ENCODE measurements at regions not wholly inside any gene's neighbourhood (a gene's known extent, or its start where the extent isn't known, plus 50 kb on each side); places are given as distances from the start of the nearest gene placed in this dataset.

DNA sequence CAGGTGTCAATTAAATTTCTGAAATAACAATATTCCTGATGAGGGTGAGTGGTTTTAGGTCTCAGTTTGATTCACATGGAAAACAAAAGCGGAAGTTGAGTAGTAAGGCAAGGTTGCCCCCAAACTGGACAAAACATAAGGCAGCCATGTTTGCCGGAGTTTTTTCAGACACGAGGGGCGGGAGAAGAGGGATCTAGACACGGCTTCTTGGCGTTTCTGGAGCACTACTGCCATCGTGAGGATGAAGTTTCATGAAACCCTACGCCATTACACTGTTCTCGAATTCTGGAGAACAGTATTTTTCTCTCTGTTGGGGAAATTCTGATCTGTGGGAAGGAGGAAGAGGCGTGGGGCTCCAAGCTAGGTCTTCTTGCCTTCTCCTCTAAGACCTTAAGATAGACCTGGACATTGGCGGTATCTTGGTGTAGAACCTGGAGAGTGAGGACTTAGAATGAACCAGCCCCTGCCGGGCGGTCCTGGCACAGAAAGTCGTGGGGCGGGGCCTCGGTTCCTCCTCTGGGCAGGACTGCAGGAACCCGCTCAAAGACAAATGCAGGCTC is 160.3 kb downstream of the OR13H1 start:
- peak; percentile 1 for DNase-seq

DNA sequence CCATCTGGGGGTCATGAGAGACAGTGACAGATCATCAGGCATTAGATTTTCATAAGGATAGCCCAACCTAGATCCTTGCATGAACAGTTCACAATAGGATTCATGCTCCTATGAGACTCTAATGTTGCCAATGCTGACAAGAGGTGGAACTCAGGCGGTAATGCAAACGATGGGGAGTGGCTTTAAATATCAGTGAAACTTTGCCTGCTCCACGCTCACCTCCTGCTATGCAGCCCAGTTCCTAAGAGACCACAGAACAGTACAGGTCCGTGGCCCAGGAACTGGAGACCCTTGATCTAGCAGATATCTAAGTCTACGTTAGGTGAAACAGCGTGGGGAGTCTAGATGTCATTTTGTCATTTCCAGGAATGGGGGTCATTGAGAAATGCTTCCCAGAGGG is 165.7 kb downstream of the OR13H1 start:
- no peak for DNase-seq

DNA sequence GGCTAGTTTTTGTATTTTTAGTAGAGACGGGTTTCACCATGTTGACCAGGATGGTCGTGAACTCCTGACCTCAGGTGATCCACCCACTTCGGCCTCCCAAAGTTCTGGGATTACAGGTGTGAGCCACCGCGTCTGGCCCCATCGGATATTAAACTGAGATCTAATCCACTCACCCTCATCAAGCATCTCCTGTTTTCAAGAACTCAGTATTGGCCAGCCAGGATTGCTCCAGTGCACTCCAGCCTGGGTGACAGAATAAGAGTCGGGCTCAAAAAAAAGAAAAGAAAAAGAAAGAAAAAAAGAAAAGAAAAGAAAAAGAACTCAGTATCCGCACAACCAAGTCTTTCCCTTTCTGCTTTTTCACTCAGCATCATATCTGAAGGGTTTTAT is 167.6 kb downstream of the OR13H1 start:
- DNase-seq, result no peak

DNA sequence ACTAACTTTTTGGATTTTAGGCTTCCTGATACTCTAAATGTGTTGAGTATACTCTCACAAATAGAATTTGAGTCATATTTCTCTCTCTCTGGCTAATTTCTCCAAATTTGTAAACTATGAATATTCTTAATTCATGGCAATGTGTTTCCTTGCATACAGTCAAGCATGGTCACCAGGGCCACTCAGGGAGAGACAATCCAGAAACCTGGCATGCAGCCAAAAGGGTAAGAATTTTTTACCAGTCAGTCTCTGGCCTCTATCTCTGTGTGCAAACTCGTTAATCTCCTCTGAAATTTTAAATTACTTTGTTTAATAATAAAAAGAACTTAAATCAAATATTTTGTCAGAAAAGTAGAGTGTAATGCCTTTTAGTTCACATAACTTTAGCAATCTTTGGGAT is 179.8 kb downstream of the OR13H1 start:
- no peak for DNase-seq

DNA sequence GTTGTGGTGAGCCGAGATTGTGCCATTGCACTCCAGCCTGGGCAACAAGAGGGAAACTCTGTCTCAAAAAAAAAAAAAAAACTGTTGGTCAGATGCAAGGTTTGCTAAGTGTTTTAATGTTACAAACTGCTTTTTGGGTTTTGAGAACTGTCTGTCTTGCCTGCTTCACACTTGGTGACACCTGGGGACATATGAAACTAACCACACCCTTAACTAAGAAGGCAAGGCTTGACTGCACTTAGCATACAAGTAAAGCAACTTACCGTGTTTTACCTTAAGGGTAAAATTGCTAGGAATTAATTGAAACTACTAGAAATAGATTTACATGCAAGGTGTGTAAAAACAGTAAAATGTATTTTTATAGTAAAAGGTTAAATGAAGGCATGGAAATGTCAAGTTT is 180.4 kb downstream of the OR13H1 start:
- DNase-seq, result no peak

DNA sequence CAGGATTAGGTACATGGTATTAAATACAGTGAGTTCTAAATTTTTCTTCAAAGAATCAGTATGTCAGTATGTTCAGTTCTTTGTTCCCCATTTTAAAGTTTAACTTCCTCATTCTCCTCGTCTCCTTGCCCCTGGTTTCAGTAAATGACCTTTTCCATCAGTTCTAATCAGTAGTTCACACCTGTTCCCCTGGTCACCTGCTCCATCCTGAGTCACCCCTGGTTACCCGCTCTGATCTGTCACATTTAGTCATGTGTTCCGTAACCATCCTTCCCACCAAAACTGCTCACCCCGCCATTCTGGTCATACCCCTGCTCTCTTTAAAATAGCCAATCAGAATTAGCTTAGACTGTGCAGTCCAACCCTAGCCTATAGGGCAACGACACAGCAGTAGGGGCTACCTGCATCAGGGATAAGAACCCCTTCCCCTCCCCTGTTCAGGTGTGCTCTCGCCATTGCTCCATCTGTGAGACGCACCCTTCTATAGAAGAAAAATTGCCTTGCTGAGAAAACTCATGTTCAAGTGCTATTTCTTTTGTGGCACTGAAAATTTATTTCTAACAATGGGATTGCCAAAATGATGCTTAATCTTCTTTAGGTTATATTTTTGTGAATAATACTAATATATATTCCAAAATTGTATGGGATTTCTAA is 181.3 kb downstream of the OR13H1 start:
- no peak for DNase-seq

DNA sequence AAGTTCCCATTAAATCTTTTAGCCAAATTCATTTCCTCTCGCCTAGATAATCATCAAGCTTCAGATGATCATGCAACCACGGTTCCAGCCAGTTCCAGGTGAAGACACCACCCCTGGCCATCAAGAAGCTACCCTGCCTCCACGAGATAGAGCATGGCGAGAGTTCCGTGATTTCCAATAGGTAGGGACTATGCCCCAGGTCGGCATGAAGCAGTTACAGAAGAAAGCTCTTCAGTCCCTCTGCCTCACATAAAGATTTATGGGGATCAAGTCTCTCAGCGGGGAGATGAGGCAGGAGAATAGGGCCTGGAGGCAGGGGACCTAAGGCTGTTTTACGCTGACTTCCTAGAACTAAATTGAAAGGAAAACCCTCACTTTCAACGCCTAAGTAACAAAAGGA is 183.9 kb downstream of the OR13H1 start:
- no peak for DNase-seq

DNA sequence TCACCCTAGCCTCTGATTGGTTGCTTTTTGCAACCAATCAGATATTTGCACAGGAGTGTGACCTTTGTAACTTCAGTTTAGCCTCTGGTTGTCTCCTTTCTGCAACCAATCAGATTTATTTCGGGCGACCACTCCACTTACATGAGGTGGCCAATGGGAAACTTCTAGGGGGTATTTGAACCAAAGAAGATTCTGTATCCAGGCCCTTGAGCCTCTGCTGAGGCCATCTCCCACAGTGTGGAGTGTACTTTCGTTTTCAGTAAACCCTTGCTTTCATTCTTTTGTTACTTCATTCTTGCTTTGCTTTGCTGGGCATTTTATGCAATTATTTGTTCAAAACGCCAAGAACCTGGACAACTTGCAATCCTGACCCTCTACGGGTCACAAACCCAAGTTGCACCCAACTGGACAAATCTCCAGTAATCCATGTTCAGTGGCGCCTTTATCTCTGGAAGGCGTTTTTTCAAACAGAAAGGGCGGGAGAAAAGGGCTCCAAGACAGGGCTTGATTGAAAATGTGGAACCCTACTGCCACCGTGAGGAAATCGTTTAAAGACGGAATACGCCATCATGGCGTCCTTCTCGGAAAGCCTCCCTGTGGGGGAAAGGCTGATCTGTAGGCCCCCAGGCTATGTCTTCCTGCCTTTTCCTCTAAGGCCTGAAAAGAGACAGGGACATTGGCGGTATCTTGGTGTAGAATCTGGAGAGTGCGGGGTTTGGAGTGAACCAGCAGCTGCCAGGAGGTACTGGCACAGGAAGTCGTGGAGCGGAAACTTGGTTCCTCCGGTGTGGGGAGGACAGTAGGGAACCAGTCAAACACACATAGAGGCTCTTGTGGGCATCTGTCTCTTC is 184.6 kb downstream of the OR13H1 start:
- no peak for DNase-seq

DNA sequence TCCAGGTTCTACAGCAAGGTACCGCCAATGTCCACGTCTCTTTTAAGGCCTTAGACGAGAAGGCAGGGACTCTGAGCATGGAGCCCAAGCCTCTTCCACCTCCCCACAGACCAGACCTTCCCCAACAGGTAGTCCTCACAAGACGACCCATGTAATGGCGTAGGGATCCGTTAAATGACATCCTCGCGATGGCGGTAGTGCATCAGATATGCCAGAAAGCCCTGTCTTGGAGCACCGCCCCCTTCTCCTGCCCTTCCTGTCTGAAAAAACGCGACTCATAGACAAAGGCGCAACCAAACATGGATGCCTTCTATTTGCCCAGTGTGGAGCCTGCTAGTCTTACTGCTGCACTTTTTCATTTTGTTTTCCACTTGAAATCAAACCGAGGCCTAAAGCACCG is 185.4 kb downstream of the OR13H1 start:
- DNase-seq, result no peak

DNA sequence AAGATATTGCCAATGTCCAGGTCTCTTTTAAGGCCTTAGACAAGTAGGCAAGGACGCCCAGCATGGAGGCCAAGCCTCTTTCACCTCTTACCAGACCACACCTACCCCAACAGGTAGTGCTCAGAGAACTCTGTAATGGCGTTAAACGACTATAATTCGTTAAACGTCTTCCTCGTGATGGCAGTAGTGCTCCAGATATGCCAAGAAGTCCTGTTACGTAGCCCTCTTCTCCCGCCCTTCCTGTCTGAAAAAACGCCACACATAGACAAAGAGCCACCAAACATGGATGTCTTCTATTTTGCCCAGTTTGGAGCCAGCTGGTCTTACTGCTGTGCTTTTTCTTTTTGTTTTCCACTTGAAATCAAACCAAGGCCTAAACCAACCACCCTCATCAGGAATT is 190.7 kb downstream of the OR13H1 start:
- no peak for DNase-seq

DNA sequence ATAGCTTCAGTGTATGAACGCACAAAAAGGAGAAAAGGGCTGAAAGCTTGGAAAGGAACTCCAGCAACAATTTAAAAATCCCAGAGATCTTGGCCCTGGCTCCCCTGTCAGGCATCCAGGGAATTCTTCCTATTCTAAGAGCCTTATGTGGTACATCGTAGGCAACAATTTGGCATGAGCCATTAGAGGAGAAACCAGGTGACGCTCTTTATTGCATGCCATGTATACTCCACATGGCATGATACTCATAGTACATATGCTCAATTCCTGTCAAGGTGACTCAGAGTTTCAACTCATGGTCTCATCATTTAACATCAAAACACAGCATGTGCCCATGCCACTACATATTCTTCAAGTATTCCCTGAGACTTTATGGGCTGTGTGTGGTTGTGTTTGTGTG is 191.3 kb downstream of the OR13H1 start:
- no peak for DNase-seq

DNA sequence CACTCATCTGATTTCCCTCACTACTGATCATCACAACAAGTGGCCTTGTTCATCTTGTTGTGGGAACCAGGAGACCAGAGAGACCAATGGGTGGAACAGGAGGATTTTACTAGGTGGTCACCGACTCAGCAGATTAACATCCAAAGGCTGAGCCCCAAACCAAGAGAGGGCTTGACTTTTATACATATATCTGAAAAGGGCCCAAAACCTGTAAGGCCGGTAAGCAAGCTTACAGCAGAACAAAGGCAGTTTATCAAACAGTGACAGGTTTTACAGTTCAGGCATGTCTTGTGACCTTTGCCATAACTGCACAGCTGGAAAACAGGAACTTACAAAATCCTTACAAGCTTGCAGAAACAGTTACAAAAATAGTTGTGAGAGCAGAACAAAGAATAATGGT is 195.9 kb downstream of the OR13H1 start:
- no peak for DNase-seq

DNA sequence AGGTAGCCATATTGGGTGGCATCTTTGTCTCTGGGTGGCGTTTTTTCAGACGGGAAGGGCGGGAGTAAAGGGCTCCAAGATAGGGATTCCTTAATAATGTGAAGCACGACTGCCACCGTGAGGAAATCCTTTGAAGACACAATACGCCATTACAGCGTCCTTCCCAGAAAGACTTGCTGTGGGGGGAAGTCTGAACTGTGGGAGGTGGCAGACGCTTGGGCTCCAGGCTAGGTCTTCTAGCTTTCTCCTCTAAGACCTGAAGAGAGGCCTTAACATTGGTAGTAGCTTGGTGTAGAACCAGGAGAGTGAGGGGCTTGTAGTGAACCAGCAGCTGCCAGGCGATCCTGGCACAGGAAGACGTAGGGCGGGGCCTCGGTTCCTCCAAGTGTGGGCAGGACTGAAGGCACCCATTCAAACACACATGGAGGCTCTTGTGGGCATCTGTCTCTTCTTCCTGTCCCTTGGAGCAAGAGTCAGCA is 197.3 kb downstream of the OR13H1 start:
- no peak for DNase-seq

DNA sequence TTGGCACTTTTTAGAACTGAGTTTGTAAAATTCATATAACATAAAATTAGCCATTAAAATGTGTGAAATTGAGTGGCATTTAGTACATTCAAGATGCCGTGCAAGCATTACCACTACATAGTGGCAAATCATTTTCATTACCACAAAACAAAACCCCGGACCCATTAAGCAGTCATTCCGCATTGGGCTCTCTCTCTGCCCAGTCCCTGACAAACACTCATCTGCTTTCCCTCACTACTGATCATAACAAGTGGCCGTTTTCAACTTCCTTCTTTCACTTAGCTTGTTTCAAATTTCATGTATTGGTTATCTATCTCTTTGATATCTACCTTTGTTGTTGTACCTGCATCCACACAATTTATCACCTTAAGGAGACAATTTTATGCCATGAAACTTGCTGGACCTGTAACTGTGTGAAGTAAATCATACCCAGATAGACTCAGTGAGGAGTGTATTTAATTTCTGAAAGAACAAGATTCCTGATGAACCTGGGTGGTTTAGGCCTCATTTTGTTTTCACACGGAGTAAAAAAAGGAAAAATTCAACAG is 202.1 kb downstream of the OR13H1 start:
- no peak for DNase-seq

DNA sequence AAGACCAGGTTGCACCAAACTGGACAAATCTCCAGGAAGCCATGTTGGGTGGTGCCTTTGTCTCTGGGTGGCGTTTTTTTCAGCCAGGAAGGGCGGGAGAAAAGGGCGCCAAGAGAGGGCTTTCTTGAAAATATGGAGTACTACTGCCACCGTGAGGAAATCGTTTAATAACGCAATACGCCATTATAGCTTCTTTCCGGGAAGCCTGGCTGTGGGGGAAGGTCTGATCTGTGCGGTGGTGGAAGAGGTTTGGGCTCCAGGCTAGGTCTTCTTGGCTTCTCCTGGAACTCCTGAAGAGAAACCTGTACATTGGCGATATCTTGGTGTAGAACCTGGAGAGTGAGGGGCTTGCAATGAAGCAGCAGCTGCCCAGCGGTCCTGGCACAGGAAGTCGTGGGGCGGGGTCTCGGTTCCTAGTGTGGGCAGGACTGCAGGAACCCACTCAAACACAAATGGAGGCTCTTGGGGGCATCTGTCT is 202.7 kb downstream of the OR13H1 start:
- no peak for DNase-seq

DNA sequence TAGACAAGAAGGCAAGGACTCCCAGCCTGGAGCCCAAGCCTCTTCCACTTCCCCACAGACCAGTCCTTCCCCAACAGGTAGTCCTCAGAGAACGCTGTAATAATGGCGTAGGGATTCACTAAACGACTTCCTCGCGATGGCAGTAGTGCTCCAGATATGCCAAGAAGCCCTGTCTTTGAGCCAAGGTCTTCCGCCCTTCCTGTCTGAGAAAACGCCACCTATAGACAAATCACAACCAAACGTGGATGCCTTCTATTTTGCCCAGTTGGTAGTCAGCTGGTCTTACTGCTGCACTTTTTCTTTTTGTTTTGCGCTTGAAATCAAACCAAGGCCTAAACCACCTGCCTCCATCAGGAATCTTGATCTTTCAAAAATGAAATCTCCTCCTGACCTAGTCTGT is 203.3 kb downstream of the OR13H1 start:
- DNase-seq, result no peak

DNA sequence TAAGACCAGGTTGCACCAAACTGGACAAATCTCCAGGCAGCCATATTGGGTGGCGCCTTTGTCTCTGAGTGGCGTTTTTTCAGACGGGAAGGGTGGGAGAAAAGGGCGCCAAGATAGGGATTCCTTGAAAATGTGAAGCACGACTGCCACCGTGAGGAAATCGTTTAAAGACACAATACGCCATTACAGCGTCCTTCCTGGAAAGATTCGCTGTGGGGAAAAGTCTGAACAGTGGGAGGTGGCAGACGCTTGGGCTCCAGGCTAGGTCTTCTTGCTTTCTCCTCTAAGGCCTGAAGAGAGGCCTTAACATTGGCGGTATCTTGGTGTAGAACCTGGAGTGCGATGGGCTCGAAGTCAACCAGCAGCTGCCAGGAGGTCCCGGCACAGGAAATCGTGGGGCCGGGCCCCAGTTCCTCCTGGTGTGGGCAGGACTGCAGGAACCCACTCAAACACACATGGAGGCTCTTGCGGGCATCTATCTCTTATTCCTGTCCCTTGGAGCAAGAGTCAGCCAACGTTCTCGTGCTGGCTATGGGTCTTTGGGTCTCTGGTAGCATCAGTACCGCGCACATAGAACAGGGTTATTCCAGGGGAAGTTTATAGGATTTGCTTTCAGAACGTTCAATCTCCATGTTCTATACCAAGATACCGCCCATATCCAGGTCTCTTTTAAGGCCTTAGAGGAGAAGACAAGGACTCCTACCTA is 208.8 kb downstream of the OR13H1 start:
- no peak for DNase-seq

DNA sequence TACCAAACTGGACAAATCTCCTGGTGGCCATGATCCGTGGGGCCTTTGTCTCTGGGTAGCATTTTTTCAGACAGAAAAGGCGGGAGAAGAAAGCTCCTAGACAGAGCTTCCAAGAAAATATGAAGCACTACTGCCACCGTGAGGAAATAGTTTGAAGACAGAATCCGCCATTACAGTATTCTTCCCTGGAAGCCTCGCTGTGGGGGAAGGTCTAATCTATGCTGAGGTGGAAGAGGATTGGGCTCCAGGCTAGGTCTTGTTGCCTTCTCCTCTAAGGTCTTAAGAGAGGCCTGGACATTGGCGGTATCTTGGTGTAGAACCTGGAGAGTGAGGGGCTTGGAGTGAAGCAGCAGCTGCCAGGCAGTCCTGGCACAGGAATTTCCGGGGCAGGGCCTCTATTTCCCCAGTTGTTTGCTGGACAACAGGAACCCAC is 218.9 kb downstream of the OR13H1 start:
- peak; percentile 11 for DNase-seq

DNA sequence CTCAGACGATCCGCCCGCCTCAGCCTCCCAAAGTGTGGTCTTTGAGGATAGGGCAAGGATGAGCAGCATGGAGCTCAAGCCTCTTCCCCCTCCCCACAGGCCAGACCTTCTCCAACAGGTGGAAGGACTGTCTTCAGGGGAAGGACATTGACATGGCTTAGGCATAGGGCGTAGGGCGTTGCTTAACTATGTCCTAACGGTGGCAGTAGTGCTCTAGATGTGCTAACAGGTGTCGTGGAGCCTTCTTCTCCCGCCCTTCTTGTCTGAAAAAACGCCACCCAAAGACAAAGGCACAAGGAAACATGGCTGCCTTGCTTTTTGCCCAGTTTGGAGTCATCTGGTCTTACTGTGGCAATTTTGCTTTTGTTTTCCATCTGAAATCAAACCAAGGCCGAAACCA is 219.8 kb downstream of the OR13H1 start:
- DNase-seq, result no peak

DNA sequence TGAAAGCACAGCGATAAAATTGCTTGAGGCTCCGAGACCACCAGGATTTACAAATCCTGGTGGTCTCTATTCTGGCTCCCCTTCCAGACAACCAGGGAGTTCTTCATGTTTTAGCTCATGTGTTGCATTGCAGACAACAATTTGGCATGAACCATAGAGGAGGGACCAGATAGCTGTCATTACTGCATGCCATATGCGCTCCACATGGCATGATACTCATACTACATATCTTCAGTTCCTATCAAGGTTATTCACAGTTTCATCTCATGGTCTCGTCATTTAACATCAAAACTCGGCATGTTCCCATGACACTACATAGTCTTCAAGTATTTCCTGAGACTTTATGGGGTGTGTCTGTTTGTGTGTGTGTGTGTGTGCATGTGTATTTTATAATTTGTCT is 220.3 kb downstream of the OR13H1 start:
- DNase-seq, result no peak

DNA sequence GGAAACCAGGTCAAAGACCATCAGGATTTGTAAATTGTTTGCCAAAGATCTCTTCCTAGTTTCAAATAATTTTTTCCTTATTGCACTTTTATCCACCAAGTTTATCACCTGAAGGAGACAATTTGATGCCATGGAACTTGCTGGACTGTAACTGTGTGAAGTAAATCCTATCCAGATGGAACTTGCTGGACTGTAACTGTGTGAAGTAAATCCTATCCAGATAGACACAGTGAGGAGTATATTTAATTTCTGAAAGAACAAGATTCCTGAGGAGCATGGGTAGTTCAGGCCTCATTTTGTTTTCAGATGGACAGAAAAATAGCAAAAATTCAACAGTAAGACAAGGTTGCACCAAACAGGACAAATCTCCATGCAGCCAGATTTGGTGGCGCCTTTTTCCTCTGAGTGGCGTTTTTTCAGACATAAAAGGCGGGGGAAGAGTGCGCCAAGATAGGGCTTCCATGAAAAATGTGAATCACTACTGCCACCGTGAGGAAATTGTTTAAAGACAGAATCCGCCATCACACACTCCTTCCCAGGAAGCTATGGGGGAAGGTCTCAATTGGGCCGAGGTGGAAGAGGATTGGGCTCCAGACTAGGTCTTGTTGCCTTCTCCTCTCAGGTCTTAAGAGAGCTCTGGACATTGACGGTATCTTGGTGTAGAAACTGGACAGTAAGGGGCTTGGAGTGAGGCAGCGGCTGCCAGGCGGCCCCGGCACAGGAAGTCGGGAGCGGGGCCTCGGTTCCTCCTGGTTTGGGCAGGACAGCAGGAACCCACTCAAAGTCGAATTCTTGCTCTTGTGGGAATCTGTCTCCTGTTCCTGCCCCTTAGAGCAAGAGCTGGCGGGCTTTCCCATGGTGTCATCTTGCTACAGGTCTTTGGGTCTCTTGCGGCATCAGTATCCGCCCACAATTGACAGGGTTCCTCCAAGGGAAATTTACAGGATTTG is 234.7 kb downstream of the OR13H1 start:
- DNase-seq, result no peak

DNA sequence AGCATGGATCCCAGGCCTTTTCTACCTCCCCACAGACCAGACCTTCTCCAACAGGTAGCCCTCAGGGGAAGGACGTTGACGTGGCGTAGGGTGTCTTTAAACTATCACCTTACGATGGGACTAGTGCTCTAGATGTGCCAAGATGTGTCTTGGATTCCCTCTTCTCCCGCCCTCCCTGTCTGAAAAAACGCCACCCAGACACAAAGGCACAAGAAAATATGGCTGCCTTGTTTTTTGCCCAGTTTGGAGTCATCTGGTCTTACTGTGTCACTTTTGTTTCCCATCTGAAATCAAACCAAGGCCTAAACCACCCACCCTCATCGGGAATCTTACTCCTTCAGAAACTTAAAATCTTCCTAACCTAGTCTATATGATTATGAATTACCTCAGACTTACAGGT is 235.4 kb downstream of the OR13H1 start:
- DNase-seq, result no peak
